GM23338 (cell line): ENCODE measurements at regions not wholly inside any gene's neighbourhood (a gene's known extent, or its start where the extent isn't known, plus 50 kb on each side); places are given as distances from the start of the nearest gene placed in this dataset.
"Not testable (repeated sequence)": the region's sequence is repeated elsewhere in the genome, so short reads cannot be mapped to it uniquely, and the experiment has no call there.

Experiments used
- ATAC-seq: fragments of 200-7000 bp; cut with Tn5 transposase; 3 replicates; pipeline ENCODE4 v1.9.1; 2020
- DNase-seq: peaks from one replicate; pipeline ENCODE4 v3.0.0-alpha.2; 2015; ENCODE audit warnings: low spot score
- H2AFZ ChIP-seq: fragments of 200-600 bp; sonication (generic); 2 replicates; pipeline ENCODE4 v1.8.0; 2016; ENCODE audit warnings: antibody characterized with exemption, mild to moderate bottlenecking, moderate library complexity
- H3F3A ChIP-seq: fragments of 200-600 bp; sonication (generic); replicated peaks from 2 replicates; pipeline ENCODE4 v1.8.0; 2017; ENCODE audit warnings: antibody characterized with exemption, mixed run types, low read depth
- H3K27ac ChIP-seq: fragments of 200-600 bp; sonication (generic); 2 replicates; pipeline ENCODE4 v1.6.1; 2016; ENCODE audit warnings: low read depth
- H3K27me3 ChIP-seq: fragments of 200-600 bp; sonication (generic); 2 replicates; pipeline ENCODE4 v1.8.0; 2016; ENCODE audit warnings: mild to moderate bottlenecking, mixed run types, moderate library complexity; ENCODE audit not compliant: insufficient read depth
- H3K36me3 ChIP-seq: fragments of 200-600 bp; sonication (generic); 2 replicates; pipeline ENCODE4 v1.8.0; 2016; ENCODE audit warnings: mild to moderate bottlenecking; ENCODE audit not compliant: insufficient read depth
- H3K4me1 ChIP-seq: fragments of 200-600 bp; sonication (generic); 2 replicates; pipeline ENCODE4 v1.8.0; 2016; ENCODE audit warnings: mild to moderate bottlenecking, moderate library complexity; ENCODE audit not compliant: insufficient read depth
- H3K4me2 ChIP-seq: fragments of 200-600 bp; sonication (generic); 2 replicates; pipeline ENCODE4 v1.7.1; 2017; ENCODE audit warnings: mixed run types
- H3K4me3 ChIP-seq: fragments of 200-600 bp; sonication (generic); 2 replicates; pipeline ENCODE4 v1.6.1; 2016; ENCODE audit warnings: mixed run types
- H3K79me2 ChIP-seq: fragments of 200-600 bp; sonication (generic); replicated peaks from 2 replicates; pipeline ENCODE4 v1.8.0; 2017; ENCODE audit warnings: mild to moderate bottlenecking; ENCODE audit not compliant: insufficient read depth
- H3K9me2 ChIP-seq: fragments of 200-600 bp; sonication (generic); 2 replicates; pipeline ENCODE4 v1.8.0; 2017; ENCODE audit not compliant: insufficient read depth
- H4K20me1 ChIP-seq: fragments of 200-600 bp; sonication (generic); replicated peaks from 2 replicates; pipeline ENCODE4 v1.8.0; 2017; ENCODE audit warnings: mild to moderate bottlenecking; ENCODE audit not compliant: insufficient read depth
- H3K27ac Mint-ChIP-seq: 2 replicates; pipeline ENCODE4 v1.8.0; 2020; ENCODE audit warnings: inconsistent platforms, mild to moderate bottlenecking, moderate library complexity, mixed read lengths
- H3K27me3 Mint-ChIP-seq: 3 replicates; pipeline ENCODE4 v1.8.0; 2022; ENCODE audit warnings: low read depth, mild to moderate bottlenecking, moderate library complexity, mixed read lengths, inconsistent platforms; ENCODE audit not compliant: insufficient read depth, poor library complexity
- H3K36me3 Mint-ChIP-seq: 3 replicates; pipeline ENCODE4 v1.8.0; 2021; ENCODE audit warnings: low read depth, mild to moderate bottlenecking, inconsistent platforms, moderate library complexity, mixed read lengths
- H3K4me1 Mint-ChIP-seq: 3 replicates; pipeline ENCODE4 v1.8.0; 2020; ENCODE audit warnings: mild to moderate bottlenecking, inconsistent platforms, mixed read lengths
- H3K4me3 Mint-ChIP-seq: 3 replicates; pipeline ENCODE4 v1.8.0; 2021; ENCODE audit warnings: moderate library complexity, mild to moderate bottlenecking, inconsistent platforms, mixed read lengths
- H3K9me3 Mint-ChIP-seq: 3 replicates; pipeline ENCODE4 v1.8.0; 2020; ENCODE audit warnings: moderate library complexity, mild to moderate bottlenecking, inconsistent platforms, mixed read lengths
- EZH2 ChIP-seq: fragments of 200-600 bp; sonication (generic); IDR thresholded peaks from one replicate; pipeline ENCODE4 v1.8.0; 2017; ENCODE audit warnings: antibody characterized with exemption, mild to moderate bottlenecking, low read depth; ENCODE audit not compliant: unreplicated experiment
- EZH2phosphoT487 ChIP-seq: fragments of 200-600 bp; sonication (generic); IDR thresholded peaks from one replicate; pipeline ENCODE4 v1.8.1; 2018; ENCODE audit warnings: antibody characterized with exemption; ENCODE audit not compliant: unreplicated experiment
- ZNF114 ChIP-seq: fragments of 250-450 bp; sonication (Bioruptor Pico); IDR thresholded peaks from 2 replicates; pipeline ENCODE4 v1.5.0; 2020; ENCODE audit warnings: mild to moderate bottlenecking, moderate library complexity
- ZNF331 ChIP-seq: fragments of 250-450 bp; sonication (Bioruptor Pico); IDR thresholded peaks from 2 replicates; pipeline ENCODE4 v1.5.0; 2020; ENCODE audit warnings: low read depth, mild to moderate bottlenecking, moderate library complexity
- TF ChIP-seq, protein P1 (sequence below), 2 experiments: fragments of 200-600 bp in 1 of 2; sonication (generic) in 1 of 2; conservative IDR thresholded peaks; 2 replicates each; pipeline versions ENCODE4 v1.5.1 to v1.6.1; 2016 to 2017; ENCODE audit warnings: antibody characterized with exemption in 2 of 2, low read depth in 2 of 2, mild to moderate bottlenecking in 2 of 2, moderate library complexity in 1 of 2

GRCh38 chr1:104132382-104132973 is 382.8 kb downstream of the AMY1C start:
- no peak overlapping the region for H3K27ac Mint-ChIP-seq

DNA sequence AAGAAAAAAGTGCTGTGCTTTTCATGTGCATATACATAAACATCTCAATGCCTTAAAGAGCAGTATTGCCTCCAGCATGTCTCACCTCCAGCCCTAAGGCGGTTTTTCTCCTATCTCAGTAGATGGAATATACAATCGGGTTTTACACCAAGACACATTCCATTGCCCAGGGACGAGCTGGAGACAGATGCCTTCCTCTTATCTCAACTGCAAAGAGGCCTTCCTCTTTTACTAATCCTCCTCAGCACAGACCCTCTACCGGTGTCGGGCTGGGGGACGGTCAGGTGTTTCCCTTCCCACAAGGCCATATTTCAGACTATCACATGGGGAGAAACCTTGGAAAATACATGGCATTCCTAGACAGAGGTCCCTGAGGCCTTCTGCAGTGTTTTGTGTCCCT is 385.3 kb downstream of the AMY1C start:
- not testable (repeated sequence) for ATAC-seq, DNase-seq, H3K27me3 ChIP-seq

More at GRCh38 chr1:104132382-104132973, 382.8 kb downstream of the AMY1C start:
- H4K20me1 ChIP-seq = no peaks in the 10 kb centered on the region
- H3K4me3 Mint-ChIP-seq = no peak overlapping the region
- H3K4me3 ChIP-seq = no peak overlapping the region
- H3K27me3 Mint-ChIP-seq = peaks cover 8% of the 10 kb centered on the region
- peaks cover 12% of the 10 kb centered on the region for H3K4me1 ChIP-seq
- H3K9me2 ChIP-seq = peaks cover 15% of the 10 kb centered on the region
- TF ChIP-seq, protein P1, sequence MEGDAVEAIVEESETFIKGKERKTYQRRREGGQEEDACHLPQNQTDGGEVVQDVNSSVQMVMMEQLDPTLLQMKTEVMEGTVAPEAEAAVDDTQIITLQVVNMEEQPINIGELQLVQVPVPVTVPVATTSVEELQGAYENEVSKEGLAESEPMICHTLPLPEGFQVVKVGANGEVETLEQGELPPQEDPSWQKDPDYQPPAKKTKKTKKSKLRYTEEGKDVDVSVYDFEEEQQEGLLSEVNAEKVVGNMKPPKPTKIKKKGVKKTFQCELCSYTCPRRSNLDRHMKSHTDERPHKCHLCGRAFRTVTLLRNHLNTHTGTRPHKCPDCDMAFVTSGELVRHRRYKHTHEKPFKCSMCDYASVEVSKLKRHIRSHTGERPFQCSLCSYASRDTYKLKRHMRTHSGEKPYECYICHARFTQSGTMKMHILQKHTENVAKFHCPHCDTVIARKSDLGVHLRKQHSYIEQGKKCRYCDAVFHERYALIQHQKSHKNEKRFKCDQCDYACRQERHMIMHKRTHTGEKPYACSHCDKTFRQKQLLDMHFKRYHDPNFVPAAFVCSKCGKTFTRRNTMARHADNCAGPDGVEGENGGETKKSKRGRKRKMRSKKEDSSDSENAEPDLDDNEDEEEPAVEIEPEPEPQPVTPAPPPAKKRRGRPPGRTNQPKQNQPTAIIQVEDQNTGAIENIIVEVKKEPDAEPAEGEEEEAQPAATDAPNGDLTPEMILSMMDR (conservative IDR thresholded peaks at IDR 0.05; ENCODE audit: low read depth in 2 of 2) = peak; percentile 70 to 83
- no peak for TF ChIP-seq ZNF331 (CRISPR knock-in tag)
- H3K9me3 Mint-ChIP-seq = no peaks in the 10 kb centered on the region; the same call in 2 of the 3 replicates
- peak; percentile 97 for ATAC-seq
- no peaks in the 10 kb centered on the region for H3F3A ChIP-seq
- no peak overlapping the region for H3K27ac ChIP-seq
- peak; percentile 75 for DNase-seq
- H3K4me2 ChIP-seq = no peak overlapping the region
- H3K27me3 ChIP-seq = no peaks in the 10 kb centered on the region
- no peaks in the 10 kb centered on the region for H3K36me3 ChIP-seq
- H3K4me1 Mint-ChIP-seq = peaks cover 29% of the 10 kb centered on the region; the same call in 2 of the 3 replicates
- peaks cover 7% of the 10 kb centered on the region; the same call in 1 of the 3 replicates for H3K36me3 Mint-ChIP-seq
- H3K79me2 ChIP-seq = no peaks in the 10 kb centered on the region
- no peak overlapping the region for H2AFZ ChIP-seq

DNA sequence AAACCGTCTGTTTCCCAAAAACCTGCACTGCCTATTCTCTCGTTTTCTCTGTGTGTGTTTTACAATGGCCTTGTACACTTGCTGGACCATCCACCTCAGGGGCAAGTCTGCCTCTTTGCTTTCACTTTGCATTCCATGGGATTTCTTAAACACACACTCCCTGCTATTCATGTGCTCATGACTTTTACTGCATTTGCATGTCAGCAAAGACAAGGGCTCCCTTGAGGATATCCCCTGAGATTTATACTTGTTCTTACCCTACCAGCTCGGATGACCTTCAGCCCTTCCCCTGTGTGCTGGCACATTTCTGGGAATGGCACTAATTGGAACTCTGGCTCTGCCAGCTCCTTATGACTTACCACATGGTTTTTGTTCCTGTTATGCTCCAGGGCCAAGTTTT is 386.9 kb downstream of the AMY1C start:
- TF ChIP-seq EZH2phosphoT487 (no peak), ZNF114 (no peak), EZH2 (no peak)
- peaks cover 7% of the 10 kb centered on the region; the same call in 1 of the 3 replicates for H3K36me3 Mint-ChIP-seq
- Histone ChIP-seq H3K4me3 (no peak overlapping the region), H3K36me3 (no peaks in the 10 kb centered on the region), H3K79me2 (no peaks in the 10 kb centered on the region), H3K27ac (no peak overlapping the region), H2AFZ (peak overlapping the region; percentile 69; the same call in 1 of the 2 replicates), H3K4me1 (peaks cover 12% of the 10 kb centered on the region), H3K27me3 (no peaks in the 10 kb centered on the region), H3K9me2 (peaks cover 15% of the 10 kb centered on the region), H3K4me2 (no peak overlapping the region; the same call in 1 of the 2 replicates), H4K20me1 (no peaks in the 10 kb centered on the region; the same call in 1 of the 2 replicates), H3F3A (no peaks in the 10 kb centered on the region)
- DNase-seq = no peak
- peaks cover 8% of the 10 kb centered on the region for H3K27me3 Mint-ChIP-seq
- no peak for ATAC-seq
- no peak overlapping the region for H3K27ac Mint-ChIP-seq
- peaks cover 33% of the 10 kb centered on the region; the same call in 2 of the 3 replicates for H3K4me1 Mint-ChIP-seq
- H3K9me3 Mint-ChIP-seq = no peaks in the 10 kb centered on the region; the same call in 2 of the 3 replicates
- no peak overlapping the region for H3K4me3 Mint-ChIP-seq

More for the DNA sequence above, 385.3 kb downstream of the AMY1C start:
- H4K20me1 ChIP-seq, H3K27me3 Mint-ChIP-seq, H3K9me3 Mint-ChIP-seq, H3F3A ChIP-seq, H3K36me3 Mint-ChIP-seq, H3K79me2 ChIP-seq, H3K4me3 ChIP-seq, H2AFZ ChIP-seq, H3K36me3 ChIP-seq, H3K4me3 Mint-ChIP-seq, H3K27ac ChIP-seq: not testable (repeated sequence)
- Histone ChIP-seq H3K4me1 (peaks cover 12% of the 10 kb centered on the region), H3K4me2 (peak overlapping the region; percentile 55), H3K9me2 (peaks cover 15% of the 10 kb centered on the region)
- Mint-ChIP-seq H3K27ac (peak overlapping the region; percentile 38; the same call in 1 of the 2 replicates), H3K4me1 (peaks cover 33% of the 10 kb centered on the region; the same call in 2 of the 3 replicates)
